GM12892 (cell line): ENCODE measurements at regions not wholly inside any gene's neighbourhood (a gene's known extent, or its start where the extent isn't known, plus 50 kb on each side); places are given as distances from the start of the nearest gene placed in this dataset.

Source experiments
- POLR2A ChIP-seq: IDR thresholded peaks from 2 replicates; pipeline ENCODE4 v1.6.1; 2011; ENCODE audit warnings: low read depth, low read length, control low read depth
- POLR2AphosphoS5 ChIP-seq: IDR thresholded peaks from 2 replicates; pipeline ENCODE4 v1.6.1; 2011; ENCODE audit warnings: low read depth, low read length, control low read depth

GRCh38 chr11:8332196-8332595, 68.5 kb upstream of the LMO1 start:
- TF ChIP-seq POLR2A (no peak), POLR2AphosphoS5 (no peak)
